ENCODE measurements at regions not wholly inside any gene's neighbourhood (a gene's known extent, or its start where the extent isn't known, plus 50 kb on each side); places are given as distances from the start of the nearest gene placed in this dataset.

GRCh38 chr4:24108567-24108966 is 218.7 kb upstream of the PPARGC1A start:
- TF ChIP-seq CTCF (IDR thresholded peaks at IDR 0.05) (no peak), POLR2AphosphoS5 (IDR thresholded peaks at IDR 0.05) (no peak), POLR2A (IDR thresholded peaks at IDR 0.05) (no peak)
